Stimulated activated CD4-positive, alpha-beta T cell treated with anti-CD3 and anti-CD28 coated beads, Interleukin-4, amount 100 ng/mL, for 24 hours (primary cell): ENCODE measurements at regions not wholly inside any gene's neighbourhood (a gene's known extent, or its start where the extent isn't known, plus 50 kb on each side); places are given as distances from the start of the nearest gene placed in this dataset.
"Not testable (repeated sequence)": the region's sequence is repeated elsewhere in the genome, so short reads cannot be mapped to it uniquely, and the experiment has no call there.

Experiments used
- DNase-seq: peaks from one replicate; pipeline ENCODE4 v3.0.0-alpha.2; 2020

GRCh38 chr13:59441068-59441467, 722.7 kb downstream of the DIAPH3 start:
- not testable (repeated sequence) for DNase-seq

DNA sequence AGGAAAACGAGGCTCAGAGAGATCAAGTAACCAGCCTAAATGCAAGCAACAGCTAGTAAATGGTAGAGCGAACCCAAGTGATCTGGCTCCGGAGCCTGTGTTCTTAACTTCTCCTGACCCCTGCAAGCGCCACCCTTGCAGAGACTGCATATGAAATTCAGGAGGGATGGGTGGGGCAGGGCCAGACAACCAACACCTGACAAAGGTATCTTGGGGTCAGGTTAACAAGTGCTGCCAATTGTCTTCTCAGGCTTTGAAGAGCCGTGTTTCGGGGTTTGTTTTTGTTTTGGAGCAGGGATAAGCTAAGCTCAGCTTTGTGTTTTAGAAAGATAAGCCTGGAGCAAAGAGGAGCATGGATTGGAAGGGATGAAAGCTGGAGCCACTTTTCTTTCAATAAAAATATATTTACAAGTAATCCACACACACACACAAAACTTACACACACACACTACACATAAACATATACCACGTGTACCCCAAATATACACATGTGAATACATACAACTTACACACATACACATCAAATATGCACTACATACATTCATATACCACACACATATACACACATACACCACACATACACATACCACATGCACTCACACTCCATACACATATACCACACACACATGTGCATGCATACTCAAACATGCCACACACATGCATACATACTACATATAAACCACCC, 722.0 kb downstream of the DIAPH3 start:
- DNase-seq, result no peak

DNA sequence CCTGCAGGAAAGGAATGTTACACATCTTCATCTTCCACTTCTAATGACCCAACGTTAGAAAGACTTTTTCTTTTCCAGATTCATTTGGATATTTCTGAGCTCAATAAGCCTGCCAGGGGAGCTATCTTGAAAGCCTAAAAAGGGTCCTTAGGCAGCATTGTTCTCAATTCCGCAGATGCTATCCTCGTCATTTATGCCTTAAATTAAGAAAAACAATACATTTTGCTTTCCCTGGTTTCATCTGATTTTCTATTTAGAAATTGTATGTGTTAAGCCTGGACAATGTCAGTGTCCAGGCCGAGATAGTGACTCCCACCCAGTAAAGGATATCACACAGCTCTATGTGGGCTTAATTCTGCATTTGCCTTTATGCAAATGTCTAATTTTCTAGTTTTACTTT, 721.3 kb downstream of the DIAPH3 start:
- DNase-seq, result no peak

- DNase-seq, result no peak
Measured at GRCh38 chr13:59442944-59443486, 720.7 kb downstream of the DIAPH3 start.

- DNase-seq, result no peak
Measured at GRCh38 chr13:59444210-59444857, 719.4 kb downstream of the DIAPH3 start.

DNA sequence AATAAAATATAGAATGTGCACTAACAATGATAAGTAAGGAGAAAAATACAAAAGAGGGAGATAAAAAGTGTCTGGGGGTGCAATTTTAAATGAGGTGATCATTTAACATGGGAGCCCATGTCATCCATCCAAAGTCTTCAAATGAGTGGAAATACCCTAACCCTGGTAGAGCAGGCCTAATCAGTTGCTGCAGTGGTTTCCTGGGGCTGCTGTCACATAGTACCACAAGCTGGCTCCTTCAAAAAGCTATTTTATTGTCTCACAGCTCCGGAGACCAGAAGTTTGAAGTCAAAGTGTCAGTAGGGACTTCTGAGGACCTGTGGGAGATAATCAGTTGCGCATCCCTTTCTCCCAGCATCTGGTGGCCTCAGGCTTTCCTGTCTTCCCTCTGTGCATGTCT, 717.9 kb downstream of the DIAPH3 start:
- DNase-seq, result no peak

DNA sequence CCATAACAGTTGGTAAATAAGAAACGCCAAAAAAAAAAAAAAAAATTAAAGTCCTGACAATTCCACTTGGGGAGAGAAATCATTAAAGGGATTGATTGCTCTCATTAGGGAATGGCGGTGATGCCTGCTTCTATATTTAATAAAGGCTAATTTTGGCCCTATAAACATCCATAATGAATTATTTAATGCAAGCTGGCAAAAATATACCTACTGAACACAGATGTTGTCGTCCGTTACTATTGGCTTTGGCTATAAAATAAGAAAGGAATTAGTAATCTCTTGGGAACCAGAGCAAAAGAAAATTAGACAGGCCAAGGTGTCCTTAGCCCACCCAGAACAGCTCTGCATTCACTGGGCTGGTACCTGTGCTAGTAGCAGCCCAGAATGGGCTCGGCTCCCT, 717.3 kb downstream of the DIAPH3 start:
- no peak for DNase-seq

- DNase-seq, result no peak
Measured at GRCh38 chr13:59447031-59447430, 716.7 kb downstream of the DIAPH3 start.

DNA sequence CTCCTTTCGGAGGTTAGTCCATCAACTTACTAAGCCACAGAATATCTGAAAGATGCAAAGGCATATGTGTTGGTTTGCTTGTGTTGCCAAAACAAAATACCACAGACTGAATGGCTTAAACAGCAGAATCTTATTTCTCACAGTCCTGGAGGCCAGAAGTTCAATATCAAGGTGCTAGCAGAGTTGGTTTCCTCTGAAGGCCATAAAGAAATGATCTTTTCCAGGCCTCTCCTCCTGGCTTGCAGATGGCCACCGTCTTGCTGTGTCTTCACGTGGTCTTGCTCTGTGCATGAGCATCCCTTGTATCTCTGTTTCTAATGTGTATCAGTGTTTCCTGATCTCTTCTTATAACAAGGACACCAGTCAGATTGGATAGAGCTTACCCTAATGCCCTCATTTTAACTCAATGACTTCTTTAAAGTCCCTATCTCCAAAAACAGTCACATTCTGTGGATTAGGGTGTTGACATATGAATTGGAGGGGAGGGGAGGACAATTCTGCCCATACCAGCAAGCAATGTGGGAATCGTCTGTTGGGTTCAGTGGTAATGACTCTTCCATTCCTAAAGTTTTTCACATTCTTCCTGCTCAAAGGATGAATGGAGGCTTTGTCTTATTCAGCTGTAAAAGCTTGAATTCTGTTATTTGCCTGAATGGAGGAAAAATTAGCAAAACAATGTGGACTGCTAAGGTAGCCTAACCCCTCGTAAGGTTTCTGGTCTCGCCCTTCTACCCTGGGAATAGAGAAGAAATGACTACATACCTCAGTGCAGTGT, 715.7 kb downstream of the DIAPH3 start:
- DNase-seq, result no peak

- no peak for DNase-seq
Measured at GRCh38 chr13:59449750-59450149, 714.0 kb downstream of the DIAPH3 start.

DNA sequence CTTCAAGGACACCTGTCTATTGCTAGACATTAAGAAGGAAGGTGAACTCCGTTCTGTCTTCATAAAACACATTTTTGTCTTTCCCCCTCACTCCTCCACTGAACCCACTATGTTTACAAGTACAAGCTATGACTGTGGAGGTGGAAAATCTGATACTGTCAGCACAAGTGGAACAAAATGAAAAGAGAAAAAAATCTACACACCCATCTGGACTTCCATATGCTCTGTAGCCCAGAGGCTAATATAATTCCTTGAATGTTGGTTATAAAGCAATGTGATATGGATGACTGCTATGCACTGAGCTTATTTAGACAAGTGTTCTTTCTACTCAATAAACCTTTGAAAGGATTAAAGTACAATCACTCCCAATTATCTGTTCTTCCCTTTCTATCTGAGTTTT, 713.5 kb downstream of the DIAPH3 start:
- no peak for DNase-seq

DNA sequence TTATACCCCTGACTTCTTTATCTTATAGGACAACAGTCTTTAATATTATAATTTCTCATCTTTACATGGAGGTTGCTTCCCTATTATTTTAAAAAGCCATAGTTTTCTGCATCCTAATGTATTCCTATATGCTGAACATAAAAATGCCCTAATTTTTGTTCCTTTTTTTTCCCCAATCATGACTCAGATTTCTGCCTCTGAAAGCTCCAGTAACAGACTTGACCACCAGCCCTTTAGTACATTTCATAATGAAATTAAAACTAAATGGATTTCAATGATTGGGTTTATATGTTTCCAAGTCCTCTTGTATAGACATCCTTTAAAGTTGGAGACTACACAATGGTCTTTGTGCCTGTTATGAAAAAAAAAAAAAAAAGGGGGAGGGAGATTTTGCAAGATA, 712.5 kb downstream of the DIAPH3 start:
- DNase-seq, result no peak

DNA sequence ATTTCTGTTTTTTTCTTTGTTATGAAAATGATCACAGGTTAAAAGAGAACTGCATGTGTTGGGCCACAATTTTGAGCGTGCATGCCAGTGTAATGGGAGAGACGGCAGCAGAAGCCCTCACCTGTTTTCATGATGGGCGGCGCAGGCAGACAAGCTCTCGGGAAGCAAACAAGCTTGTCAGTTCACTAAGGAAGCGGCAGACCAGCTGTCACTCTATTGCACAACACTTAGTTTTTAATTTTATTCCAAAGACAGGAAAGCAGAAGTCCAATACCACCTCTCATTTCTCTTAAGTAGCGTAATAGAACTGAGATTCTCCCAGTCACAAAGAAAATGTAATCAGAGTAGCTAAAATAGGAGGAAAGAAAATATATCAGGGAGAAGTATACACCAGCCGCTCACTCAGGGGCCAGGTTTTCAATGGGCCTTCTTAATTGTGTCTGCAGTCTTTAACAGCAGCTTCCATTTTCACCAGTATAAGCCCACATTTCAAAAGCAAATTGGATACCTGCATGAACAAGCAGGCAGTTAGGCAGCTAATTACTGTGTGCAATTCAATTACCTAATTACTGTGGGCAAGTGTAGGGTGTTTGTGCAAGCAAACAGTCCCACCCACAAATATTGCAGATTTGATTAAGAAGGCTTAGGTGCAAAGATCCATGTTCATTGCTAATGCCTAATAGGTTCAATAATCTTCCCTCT, 711.4 kb downstream of the DIAPH3 start:
- DNase-seq, result no peak

GRCh38 chr13:59458908-59459579, 704.7 kb downstream of the DIAPH3 start:
- no peak for DNase-seq

DNA sequence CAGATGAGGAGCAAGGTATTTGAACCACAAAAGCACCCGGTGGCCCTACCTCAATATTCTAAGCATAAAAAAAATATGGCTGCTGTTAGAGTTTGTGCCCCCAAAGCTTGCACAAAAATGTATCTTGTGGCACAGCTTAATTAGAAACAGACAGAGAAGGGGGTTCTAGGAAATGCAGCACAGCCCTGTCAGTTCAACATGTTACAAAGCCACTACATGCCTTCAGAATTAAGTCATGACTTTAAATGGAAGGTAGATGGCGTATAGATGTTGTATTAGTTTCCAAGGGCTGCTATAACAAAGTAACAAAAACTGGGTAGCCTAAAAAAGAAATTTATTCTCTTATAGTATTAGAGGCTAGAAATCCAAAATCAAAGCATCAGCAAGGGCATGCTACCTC, 703.8 kb downstream of the DIAPH3 start:
- no peak for DNase-seq

DNA sequence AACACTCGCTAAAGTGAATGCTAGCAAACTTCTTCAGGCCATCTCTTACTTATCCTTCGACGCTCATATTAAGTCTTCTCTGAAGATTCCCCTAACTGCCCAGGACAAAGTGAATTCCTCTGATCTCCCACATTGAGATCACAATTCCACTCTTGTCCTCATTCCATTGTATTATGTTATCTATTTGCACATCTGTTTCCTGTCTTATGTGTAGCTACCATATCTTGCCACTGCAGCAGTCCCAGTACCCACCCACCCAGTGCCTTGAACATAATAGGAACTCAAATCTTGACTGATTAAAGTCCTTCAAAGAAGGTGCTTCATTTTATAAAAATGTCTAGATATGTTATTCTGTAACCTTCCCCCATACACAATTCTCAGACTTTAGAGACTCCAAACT, 702.3 kb downstream of the DIAPH3 start:
- no peak for DNase-seq

DNA sequence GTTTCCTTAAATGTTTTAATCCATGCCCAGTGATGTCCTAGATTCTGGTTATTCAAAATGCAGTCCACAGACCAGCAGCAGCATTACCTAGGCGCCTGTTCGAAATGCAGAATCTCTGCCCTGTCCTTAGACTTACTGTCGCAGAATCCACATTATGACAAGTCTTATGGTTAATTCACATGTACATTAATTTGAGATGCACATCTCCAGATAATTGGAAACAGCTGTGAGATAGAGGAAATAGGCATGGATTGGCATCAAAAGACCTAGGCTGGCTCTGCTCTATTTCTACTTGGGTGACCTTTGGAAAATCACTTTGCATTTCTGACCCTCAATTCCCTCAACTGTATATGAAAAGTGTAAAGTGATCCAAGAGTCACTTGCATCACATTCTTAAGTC, 700.7 kb downstream of the DIAPH3 start:
- no peak for DNase-seq

DNA sequence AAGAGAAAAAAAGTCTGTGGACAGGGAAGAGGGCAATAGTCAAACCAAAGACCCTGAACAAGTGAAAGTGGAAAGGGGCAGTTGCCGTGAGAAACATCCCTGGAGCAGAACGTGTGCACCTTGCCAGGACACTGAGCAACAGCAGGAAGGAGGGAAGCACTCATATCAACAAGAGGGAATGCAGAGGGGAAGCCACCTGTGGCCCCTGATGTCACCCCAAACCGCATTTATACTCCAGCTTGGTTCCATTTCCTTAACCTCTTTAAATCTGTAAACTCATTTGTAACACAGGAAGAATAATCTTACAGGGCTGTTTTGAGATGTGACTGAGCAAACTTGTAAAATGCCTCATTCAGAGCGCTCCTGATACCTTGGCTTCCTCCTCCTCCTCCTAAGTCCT, 698.8 kb downstream of the DIAPH3 start:
- no peak for DNase-seq

GRCh38 chr13:59468396-59468795, 695.3 kb downstream of the DIAPH3 start:
- no peak for DNase-seq

GRCh38 chr13:59471106-59471505, 692.6 kb downstream of the DIAPH3 start:
- DNase-seq, result no peak

GRCh38 chr13:59472134-59472533, 691.6 kb downstream of the DIAPH3 start:
- DNase-seq, result no peak

DNA sequence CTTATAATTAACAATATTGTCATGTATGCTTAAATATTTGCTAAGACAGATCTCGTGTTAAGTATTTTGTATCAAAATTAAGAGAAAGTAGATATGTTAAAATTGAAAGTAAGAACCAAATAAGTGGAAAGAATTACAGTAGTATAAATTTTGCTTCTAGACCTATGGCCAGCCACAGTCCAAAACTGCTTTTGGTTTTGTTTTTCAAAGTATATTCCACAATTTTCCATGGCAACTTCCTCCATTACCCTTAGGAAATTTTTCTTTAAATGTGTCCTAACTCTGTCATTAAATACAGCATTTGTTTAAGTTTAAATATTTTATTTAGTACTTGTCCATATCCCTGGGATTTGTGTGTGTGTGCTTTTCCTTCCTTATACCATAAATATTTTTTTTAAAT, 689.0 kb downstream of the DIAPH3 start:
- no peak for DNase-seq

DNA sequence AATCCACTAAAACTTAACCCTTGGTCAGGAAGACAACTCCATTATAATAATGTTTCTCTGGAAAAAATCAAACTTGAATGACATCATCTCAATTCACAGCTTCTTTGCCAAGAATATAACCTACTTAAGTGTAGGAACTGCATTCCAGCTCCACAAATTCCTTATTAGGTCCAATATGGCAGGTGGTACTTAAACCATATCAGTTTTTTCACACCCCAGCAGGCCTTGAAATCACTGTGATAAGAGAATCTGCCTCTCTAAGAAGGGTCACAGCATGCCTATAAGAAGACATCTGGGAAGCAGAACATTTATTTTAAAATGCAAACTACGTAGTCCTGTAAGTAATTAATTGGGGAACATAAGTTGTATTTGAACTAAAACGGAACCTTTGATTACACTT, 687.8 kb downstream of the DIAPH3 start:
- DNase-seq, result no peak
